ENCODE measurements at regions not wholly inside any gene's neighbourhood (a gene's known extent, or its start where the extent isn't known, plus 50 kb on each side); places are given as distances from the start of the nearest gene placed in this dataset.

DNA sequence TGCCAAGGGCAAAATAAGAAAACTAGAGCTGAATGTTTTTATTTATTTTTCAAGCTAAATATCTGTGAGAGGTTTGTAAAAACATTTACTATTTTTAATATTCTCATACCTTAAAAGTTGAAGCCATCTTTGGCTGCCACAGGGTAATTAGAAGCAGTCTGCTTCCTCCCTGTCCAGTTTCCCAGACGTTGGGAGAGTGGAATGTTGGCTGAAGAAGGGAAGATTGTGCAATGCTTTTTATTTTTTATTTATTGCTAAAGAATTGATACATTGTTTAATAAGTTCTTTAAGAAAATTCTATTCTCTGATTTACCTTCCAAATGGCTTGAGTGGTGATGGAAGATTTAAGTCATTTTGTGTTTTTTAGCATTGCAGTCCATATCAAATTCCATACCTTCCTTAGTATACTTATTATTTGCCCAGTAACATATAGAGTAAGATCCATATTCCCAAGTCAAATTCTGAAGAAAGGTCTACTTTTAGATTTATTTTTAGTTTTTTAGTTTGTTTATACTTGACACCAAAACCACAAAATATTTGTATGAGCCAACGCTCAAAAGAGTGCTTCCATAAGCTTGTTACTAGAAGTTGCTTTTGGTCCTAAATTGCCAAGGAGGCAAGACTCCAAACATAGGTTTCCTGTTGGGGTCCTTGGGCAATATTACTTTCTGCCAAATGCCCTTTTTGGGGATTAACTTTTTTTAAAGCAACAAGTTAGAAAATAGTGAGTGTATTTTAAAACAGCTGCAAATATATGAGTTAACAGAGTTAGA is 124.0 kb upstream of the CPM start:
- Mint-ChIP-seq H3K36me3 (ENCODE audit: low read depth) (peaks cover 2% of the 10 kb centered on the region), H3K4me1 (ENCODE audit: low read depth) (peaks cover 63% of the 10 kb centered on the region), H3K9me3 (no peaks in the 10 kb centered on the region), H3K27me3 (ENCODE audit: insufficient read depth) (no peaks in the 10 kb centered on the region), H3K4me3 (no peak overlapping the region), H3K27ac (no peak overlapping the region)
- intact Hi-C loops (cut with micrococcal nuclease), result loop anchor here (5.0 kb wide), 1 partner anchor 50 kb away; no protein-coding TSS in a partner anchor
- DNase-seq (ENCODE audit: low spot score), result no peak

- Mint-ChIP-seq H3K27ac (no peak overlapping the region), H3K9me3 (no peaks in the 10 kb centered on the region), H3K36me3 (ENCODE audit: low read depth) (peaks cover 2% of the 10 kb centered on the region), H3K27me3 (ENCODE audit: insufficient read depth) (no peaks in the 10 kb centered on the region), H3K4me3 (no peak overlapping the region), H3K4me1 (ENCODE audit: low read depth) (peaks cover 56% of the 10 kb centered on the region)
- intact Hi-C loops (cut with micrococcal nuclease), result loop anchor here (2.0 to 5.0 kb wide), 3 partner anchors 50 to 169 kb away; partner anchors contain the start of gene CPM
- DNase-seq (ENCODE audit: low spot score), result no peak
Observed at GRCh38 chr12:69057742-69058141, 124.8 kb upstream of the CPM start.

DNA sequence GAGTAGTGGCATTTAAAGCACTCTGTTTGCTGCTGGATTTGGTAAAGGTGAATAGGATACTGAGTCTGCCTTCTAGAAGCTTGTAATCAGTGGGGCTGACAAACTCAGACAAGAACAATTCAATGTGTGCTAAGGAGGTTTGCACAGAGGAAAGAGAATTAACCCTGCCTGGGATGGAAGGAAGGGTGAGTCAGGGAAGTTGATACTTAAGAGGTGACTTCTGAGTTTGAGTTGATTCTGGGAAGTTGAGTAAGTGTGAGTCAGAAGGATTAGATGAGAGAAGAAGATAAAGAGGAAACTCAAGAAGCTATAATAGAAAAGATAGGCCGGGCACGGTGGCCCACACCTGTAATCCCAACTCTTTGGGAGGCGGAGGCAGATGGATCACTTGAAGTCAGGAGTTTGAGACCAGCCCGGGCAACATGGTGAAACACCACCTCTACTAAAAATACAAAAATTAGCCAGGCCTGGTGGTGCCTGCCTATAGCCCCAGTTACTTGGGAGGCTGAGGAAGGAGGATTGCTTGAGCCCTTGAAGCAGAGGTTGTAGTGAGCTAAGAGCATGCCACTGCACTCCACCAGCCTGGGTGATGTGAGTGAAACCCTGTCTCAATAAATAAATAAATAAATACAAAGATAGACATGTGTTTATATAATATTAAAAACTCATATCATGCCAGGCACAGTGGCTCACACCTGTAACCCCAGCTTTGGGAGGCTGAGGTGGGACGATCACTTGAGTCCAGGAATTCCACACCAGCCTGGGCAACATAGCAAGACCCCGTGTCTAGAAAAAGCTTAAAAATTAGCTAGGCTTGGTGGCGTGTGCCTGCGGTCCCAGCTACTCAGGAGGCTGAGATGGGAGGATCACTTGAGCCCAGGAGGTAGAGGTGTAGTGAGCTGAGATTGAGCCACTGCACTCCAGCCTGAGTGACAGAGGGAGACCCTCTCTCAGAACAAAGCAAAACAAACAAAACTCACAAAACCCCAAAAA is 126.8 kb upstream of the CPM start:
- Mint-ChIP-seq H3K9me3 (no peaks in the 10 kb centered on the region), H3K36me3 (ENCODE audit: low read depth) (no peaks in the 10 kb centered on the region), H3K4me3 (no peak overlapping the region), H3K4me1 (ENCODE audit: low read depth) (peaks cover 39% of the 10 kb centered on the region), H3K27ac (peak overlapping the region; percentile 54), H3K27me3 (ENCODE audit: insufficient read depth) (no peaks in the 10 kb centered on the region)
- intact Hi-C loops (cut with micrococcal nuclease), result loop anchor here (1.0 to 5.0 kb wide), 4 partner anchors 52 to 171 kb away; partner anchors contain the start of gene CPM
- DNase-seq (ENCODE audit: low spot score), result no peak

DNA sequence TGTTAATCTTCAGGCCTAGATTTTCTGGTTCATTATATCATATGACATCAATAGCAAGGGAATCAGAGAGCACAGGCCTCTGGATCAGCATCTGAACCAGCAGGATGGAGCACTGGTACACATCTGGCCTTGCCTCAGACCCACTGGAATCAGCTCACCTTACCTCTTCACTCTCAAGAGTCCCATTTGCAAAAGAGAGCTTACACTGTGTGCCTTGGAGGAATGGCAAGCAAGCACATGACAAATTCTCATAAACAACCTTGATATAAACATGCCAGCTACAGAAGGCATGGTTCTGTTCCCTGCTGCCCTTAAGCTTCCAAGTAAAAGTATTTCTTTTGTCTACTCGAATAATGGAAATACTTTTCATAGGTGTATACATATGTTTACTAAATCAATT is 128.6 kb upstream of the CPM start:
- Mint-ChIP-seq H3K27me3 (ENCODE audit: insufficient read depth) (no peaks in the 10 kb centered on the region), H3K36me3 (ENCODE audit: low read depth) (no peaks in the 10 kb centered on the region), H3K4me1 (ENCODE audit: low read depth) (peaks cover 31% of the 10 kb centered on the region), H3K27ac (no peak overlapping the region), H3K4me3 (no peak overlapping the region), H3K9me3 (no peaks in the 10 kb centered on the region)
- intact Hi-C loops (cut with micrococcal nuclease), result no loop called here
- DNase-seq (ENCODE audit: low spot score), result no peak

- Mint-ChIP-seq H3K4me1 (ENCODE audit: low read depth) (peaks cover 41% of the 10 kb centered on the region), H3K9me3 (no peaks in the 10 kb centered on the region)
- DNase-seq (ENCODE audit: low spot score), result no peak
Observed at GRCh38 chr12:69062621-69063237, 129.8 kb upstream of the CPM start.

DNA sequence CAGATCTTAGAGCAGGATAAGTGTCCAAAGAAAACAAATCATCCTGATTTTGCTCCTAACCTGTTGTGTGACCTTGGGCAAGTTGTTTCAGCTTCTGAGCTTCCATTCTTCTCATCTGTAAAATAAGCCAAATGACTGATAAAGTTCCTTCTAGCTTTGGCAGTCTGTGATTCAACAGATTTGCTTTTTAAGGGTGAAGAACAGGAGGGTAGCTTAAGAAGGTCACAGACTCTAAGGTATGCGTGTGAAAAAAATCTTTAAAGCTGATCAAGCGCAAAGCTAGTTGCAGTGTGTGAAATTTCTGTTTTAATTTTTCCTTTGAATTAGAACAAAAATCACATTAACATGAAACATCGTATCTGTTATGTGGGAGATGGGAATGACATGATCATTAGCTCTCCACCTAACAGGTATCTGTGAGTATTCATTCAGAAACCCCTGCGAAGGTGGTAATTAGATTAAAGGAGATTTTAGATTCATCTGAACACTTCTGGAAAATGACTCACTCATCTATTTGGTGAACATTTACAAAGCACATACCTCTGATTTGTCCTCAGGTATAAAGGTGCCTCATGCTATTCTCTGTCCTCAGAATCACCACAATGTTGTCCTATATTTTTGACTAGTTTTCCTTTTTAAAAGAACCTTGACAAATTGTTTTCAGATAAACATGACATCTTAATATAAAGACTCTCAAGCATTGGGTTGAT is 131.9 kb upstream of the CPM start:
- Mint-ChIP-seq H3K9me3 (no peaks in the 10 kb centered on the region), H3K4me1 (ENCODE audit: low read depth) (peaks cover 36% of the 10 kb centered on the region), H3K27me3 (ENCODE audit: insufficient read depth) (no peaks in the 10 kb centered on the region), H3K27ac (no peak overlapping the region), H3K4me3 (no peak overlapping the region), H3K36me3 (ENCODE audit: low read depth) (no peaks in the 10 kb centered on the region)
- intact Hi-C loops (cut with micrococcal nuclease), result no loop called here
- no peak for DNase-seq (ENCODE audit: low spot score)

More at GRCh38 chr12:69062621-69063237, 129.8 kb upstream of the CPM start:
- Mint-ChIP-seq H3K27ac (no peak overlapping the region), H3K27me3 (ENCODE audit: insufficient read depth) (no peaks in the 10 kb centered on the region), H3K4me3 (no peak overlapping the region), H3K36me3 (ENCODE audit: low read depth) (no peaks in the 10 kb centered on the region)
- intact Hi-C loops (cut with micrococcal nuclease), result no loop called here

DNA sequence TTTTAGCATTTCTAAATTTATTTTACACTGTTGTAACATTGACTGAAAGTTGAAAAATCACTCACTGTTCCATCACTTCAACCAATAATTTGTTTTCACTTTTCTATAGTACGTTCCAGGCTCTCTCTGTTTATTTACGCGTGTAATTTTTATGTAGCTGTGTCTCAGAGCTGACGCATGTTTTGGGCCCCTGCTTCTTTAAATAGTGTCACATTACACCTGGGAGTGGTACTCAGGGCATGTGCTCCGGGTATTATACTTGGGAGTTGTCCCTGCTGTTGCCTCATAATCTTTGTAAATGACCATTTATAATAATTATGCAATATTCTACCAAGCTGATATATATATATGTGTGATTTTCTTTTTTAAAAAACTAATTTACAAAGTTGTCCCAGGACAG is 132.8 kb upstream of the CPM start:
- Mint-ChIP-seq H3K4me1 (ENCODE audit: low read depth) (peaks cover 34% of the 10 kb centered on the region), H3K27me3 (ENCODE audit: insufficient read depth) (no peaks in the 10 kb centered on the region)
- DNase-seq (ENCODE audit: low spot score), result no peak

DNA sequence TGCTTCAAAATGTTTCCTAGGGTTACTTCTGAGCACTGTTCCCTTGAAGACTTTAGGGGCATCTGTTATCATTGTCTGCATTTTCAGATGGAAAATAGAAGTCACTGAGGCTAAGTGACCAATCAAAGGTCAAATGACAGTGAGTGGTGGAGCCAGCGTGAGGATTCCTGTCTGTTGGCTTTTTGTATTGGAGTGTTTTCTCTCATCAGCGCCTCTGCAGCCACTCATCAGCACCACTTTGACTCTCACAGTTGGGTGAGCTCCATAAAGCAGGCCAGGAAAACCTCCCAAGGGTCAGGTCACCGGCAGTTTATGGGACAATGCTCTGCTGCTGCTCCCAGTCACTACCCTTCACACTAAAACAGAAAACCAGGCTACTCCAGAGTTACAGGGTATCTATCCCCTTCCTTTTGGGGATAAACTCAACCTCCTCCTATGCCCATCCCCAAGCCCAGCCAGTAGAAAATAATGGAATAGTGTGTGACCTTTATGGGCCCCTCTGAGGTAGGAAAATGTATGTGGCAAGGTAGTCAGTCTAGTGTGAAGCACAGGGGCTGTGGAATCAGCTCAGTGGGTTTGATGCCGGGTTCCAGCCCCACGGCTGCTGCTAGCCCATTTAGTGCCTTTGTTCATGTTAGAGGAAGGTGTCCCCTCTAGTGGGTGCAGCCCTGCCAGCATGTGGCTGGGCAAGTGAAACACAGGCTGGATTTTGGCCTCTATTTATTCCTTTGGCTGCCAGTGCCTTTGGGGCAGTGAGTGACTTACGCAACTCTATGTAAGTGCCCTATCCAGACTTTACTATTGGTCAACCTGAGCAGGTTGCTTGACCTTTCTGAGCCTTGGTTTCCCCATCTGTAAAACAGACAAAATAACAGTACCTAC is 133.8 kb upstream of the CPM start:
- Mint-ChIP-seq H3K9me3 (no peaks in the 10 kb centered on the region), H3K4me3 (no peak overlapping the region), H3K4me1 (ENCODE audit: low read depth) (peaks cover 28% of the 10 kb centered on the region), H3K27ac (no peak overlapping the region), H3K27me3 (ENCODE audit: insufficient read depth) (no peaks in the 10 kb centered on the region), H3K36me3 (ENCODE audit: low read depth) (no peaks in the 10 kb centered on the region)
- intact Hi-C loops (cut with micrococcal nuclease), result no loop called here
- no peak for DNase-seq (ENCODE audit: low spot score)

More for the DNA sequence above, 132.8 kb upstream of the CPM start:
- intact Hi-C loops (cut with micrococcal nuclease), result no loop called here
- no peaks in the 10 kb centered on the region for H3K36me3 Mint-ChIP-seq (ENCODE audit: low read depth)
- H3K27ac Mint-ChIP-seq, result no peak overlapping the region
- H3K4me3 Mint-ChIP-seq, result no peak overlapping the region
- no peaks in the 10 kb centered on the region for H3K9me3 Mint-ChIP-seq

DNA sequence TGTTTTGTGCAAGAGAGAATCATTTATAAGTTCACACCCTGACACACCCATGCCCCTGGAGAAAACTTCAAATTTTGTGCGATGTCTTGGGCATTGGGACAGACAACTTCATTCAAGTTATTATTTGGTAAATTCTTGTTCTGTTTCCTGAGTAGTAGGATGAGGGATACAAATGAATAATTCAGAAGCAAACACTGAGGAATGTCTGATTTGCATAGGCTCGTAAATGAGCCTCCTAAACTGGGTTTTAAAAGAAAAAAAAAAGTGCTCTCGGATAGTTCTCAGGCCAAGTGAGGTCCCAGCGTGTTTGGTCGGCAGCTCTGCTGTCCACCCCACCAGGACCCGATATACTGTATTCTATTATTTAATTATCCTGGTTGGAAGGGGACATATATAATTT is 134.7 kb upstream of the CPM start:
- DNase-seq (ENCODE audit: low spot score), result no peak
- H3K27ac Mint-ChIP-seq, result no peak overlapping the region
- H3K4me3 Mint-ChIP-seq, result no peak overlapping the region
- H3K4me1 Mint-ChIP-seq (ENCODE audit: low read depth), result peaks cover 28% of the 10 kb centered on the region
- H3K36me3 Mint-ChIP-seq (ENCODE audit: low read depth), result no peaks in the 10 kb centered on the region
- no peaks in the 10 kb centered on the region for H3K9me3 Mint-ChIP-seq
- peaks cover 4% of the 10 kb centered on the region for H3K27me3 Mint-ChIP-seq (ENCODE audit: insufficient read depth)
- intact Hi-C loops (cut with micrococcal nuclease), result no loop called here

GRCh38 chr12:69068448-69068847 is 135.5 kb upstream of the CPM start:
- Mint-ChIP-seq H3K4me3 (no peak overlapping the region), H3K36me3 (ENCODE audit: low read depth) (no peaks in the 10 kb centered on the region), H3K27ac (peak overlapping the region; percentile 18), H3K9me3 (no peaks in the 10 kb centered on the region), H3K4me1 (ENCODE audit: low read depth) (peaks cover 28% of the 10 kb centered on the region), H3K27me3 (ENCODE audit: insufficient read depth) (peaks cover 4% of the 10 kb centered on the region)
- DNase-seq (ENCODE audit: low spot score), result no peak
- intact Hi-C loops (cut with micrococcal nuclease), result no loop called here

- peaks cover 4% of the 10 kb centered on the region for H3K27me3 Mint-ChIP-seq (ENCODE audit: insufficient read depth)
- H3K9me3 Mint-ChIP-seq, result no peaks in the 10 kb centered on the region
- no peak overlapping the region for H3K4me3 Mint-ChIP-seq
- intact Hi-C loops (cut with micrococcal nuclease), result no loop called here
- no peak for DNase-seq (ENCODE audit: low spot score)
- no peaks in the 10 kb centered on the region for H3K36me3 Mint-ChIP-seq (ENCODE audit: low read depth)
- no peak overlapping the region for H3K27ac Mint-ChIP-seq
- peaks cover 28% of the 10 kb centered on the region for H3K4me1 Mint-ChIP-seq (ENCODE audit: low read depth)
Observed at GRCh38 chr12:69069479-69069878, 136.5 kb upstream of the CPM start.
